GM21737 (cell line): ENCODE measurements at regions not wholly inside any gene's neighbourhood (a gene's known extent, or its start where the extent isn't known, plus 50 kb on each side); places are given as distances from the start of the nearest gene placed in this dataset.

Experiments used
- ATAC-seq: cut with Tn5 transposase; IDR thresholded peaks from one replicate; pipeline ENCODE4 v1.9.1; 2021; ENCODE audit warnings: mild to moderate bottlenecking, moderate library complexity; ENCODE audit not compliant: unreplicated experiment

DNA sequence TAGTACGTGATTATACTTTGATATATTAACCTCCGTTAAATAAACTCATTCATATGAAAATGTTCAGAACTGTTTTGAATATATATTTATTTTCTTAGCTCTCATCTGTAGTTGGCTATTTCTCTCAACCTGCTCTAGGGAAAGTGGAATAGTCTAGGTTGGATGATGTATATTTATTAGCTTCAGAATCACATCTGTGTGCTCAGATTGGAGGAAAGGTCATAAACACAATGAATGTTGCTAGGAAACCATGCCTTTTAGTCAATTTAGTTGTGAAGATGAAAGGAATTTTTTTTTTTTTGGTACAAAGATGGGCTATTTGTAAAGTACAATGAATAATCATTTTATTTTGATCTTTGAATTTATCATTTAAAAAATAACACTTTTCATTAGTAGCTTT lies 439.1 kb downstream of the FOXG1 start:
- ATAC-seq: no peak

DNA sequence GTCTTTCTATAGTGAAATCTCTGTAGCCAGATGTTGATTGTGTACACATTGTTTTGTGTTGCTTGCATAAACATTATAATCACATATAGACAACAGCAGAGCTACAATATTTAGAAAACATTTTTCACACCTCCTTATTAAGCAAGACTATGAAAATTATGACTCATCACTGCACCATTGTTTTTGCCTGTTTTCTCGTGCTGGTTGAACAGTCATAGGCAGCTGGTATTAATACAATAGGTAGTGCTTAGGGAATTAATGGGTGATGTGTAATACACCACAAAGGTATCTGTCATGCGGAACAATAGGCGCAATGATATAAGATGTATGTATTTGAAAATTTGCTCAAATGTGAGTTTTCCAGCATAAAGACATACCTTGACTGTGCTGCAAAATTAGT lies 449.3 kb downstream of the FOXG1 start:
- ATAC-seq: no peak

DNA sequence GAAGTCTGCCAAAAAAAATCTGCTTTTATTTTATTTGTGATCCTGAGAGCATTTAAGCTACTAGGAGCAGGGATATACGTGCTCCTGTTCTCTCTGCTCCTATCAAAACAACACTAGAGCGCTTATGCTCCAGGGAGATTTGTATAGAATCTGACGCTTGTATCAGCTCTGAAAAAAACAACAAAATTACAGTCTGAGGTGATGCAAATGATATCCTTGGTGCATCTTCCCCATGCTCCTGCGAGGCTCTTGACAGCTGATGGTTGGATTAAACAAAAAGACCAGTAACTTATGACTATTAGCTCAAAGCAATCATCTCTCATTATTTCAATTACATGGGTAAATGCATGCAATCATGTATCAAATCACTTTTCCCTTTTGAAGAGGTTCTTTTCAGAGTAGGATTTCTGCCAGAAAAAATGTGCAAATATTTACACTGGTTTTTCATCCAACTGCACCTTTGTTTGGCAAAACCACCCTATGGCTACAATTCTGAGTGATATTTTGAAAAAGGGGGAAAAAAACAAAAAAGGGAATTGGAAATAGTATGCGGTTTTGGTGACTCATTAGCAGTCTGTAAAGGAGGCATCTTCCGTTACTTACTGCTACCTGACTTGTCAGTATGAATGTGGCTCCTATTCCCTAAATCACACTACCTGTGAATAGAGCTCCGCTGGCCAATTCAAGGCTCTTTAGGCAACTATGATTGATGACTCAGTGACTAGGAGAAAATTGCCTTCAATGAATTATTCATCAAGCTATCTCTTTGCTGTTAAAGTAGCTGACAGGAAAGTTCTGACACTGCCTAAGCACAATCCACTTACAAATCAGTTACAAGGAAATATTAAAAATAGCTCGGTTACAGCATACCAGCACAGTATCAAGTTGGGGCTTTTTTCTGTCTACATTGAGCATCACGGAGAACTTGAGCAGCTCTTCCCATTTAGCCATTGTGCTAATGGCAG lies 450.0 kb downstream of the FOXG1 start:
- ATAC-seq: no peak

DNA sequence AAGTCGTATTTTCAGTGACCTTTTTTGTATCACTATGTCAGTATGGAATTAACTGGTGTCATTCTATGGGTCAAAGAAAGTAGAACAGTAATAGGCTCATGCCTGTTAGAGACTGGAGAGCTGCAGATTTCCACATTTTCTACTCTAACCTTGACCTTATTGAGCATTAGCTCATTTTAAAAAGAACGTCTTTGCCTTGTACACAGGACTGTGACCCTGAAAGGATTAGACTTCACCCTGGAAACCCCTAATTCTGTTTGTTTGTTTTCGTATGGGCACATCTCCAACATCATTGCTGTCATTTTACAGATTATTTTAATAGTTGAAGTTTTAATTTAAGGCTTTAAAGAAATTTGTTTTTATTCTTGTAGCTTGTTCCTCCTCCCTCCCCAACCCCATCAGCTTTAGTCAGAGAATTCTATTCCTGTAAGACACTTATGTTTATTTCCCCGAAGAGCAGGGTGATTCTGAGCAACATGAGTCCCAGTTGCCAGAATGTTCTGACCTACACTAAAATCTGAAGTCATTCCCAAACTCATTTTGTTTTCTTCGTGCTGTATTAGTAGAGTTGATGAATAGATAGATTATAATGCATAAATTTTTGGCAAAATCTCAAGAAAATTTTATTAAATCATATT lies 451.3 kb downstream of the FOXG1 start:
- no peak for ATAC-seq

DNA sequence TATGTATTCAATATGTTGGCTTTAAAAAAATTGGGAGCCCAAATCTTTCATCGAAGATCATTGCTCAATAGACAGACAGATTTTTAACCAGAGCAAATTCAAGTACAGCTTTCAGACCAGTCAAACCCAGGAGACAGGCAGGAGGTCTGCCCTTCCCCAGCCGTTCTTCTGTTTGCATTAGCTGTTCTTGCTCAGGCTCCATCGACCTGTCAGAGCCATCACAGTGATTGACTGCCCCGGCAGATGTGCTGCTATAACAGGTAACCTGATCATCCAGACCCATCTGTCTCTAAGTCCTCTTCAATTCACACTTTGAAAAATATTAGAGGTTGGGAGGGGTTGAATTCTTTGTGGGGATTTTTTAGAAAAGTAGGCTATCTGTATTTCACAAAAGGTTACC lies 453.5 kb downstream of the FOXG1 start:
- ATAC-seq: no peak

DNA sequence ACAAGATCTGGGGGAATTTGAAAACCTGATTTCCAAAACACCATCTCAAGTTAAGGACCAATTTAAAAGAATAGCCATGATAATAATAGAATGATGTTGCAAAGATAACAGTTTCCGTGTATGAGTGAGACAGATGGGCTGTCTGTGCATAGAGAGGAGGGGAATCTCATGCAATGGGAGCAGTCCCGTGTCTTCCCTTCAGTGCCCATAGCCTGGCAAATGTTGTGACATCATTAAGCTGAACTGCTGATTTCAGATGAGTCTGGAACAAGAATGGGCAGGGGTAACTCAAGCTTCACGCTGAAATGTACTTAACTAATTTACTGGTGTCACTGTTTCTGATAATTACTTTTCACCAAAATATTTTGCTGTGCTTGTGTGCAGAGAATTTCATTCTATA lies 454.0 kb downstream of the FOXG1 start:
- ATAC-seq: no peak

DNA sequence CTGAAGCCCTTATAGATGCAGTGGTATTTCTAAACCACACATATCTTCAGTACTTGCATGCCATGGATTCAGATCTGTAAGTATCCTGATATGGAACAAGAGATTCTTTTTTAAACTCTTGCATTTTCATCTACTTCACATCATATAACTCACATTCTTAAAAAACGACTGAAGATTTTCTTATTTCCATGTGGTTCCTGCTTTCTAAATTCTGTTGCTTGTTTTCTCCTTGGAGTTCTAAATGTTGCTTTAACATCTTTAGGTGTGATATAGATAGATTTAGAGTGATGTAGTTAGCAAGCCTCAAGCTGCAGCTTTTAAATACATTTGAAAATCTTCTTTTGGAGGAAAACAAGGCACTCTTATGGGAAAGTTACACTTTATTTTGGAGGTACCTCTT lies 455.4 kb downstream of the FOXG1 start:
- no peak for ATAC-seq

DNA sequence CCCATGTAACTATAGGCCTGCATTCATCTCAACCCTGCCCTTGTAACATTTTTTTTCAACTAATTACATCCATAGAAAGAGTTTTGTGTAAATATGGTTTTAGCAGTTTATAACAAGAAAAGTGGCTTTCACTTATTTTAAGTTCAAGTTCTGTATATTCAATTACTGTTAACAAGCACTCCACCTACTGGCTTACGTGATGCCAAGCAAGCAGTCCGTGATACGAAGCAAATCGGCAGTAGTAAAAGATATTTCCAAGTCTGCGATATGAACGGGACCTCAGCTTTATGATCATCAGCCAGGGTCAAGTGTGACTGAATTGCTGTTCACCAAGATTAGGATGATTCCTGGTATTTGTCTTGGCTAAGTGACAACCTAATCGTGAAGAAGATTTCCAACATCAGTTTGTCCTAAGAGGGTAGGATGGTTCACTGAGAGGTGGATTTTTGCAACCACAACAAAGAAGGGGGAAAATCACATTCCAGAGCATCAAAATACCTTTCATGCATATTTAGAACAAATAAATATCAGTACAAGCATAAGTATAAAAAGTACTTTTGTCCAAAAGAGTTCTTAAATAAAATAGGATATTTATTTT lies 456.2 kb downstream of the FOXG1 start:
- ATAC-seq: no peak

DNA sequence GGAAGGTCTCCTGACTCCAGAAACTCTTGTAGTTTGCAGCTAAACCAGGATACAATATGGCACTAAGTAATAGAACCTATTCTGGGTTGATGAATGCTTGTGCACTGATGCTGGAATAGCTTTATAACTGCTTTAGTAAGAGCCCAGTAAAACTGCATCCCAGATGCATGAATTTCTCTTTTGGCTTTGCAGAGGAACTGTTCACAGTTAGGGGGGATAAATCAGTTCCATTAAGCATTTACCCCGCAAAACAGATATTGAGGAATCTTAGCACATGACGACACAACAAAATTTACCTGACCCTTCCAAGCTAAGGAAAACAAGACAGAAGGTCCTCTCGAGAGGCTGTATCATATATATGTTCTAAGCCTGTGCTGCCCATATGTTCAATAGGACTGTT lies 457.4 kb downstream of the FOXG1 start:
- ATAC-seq: no peak

DNA sequence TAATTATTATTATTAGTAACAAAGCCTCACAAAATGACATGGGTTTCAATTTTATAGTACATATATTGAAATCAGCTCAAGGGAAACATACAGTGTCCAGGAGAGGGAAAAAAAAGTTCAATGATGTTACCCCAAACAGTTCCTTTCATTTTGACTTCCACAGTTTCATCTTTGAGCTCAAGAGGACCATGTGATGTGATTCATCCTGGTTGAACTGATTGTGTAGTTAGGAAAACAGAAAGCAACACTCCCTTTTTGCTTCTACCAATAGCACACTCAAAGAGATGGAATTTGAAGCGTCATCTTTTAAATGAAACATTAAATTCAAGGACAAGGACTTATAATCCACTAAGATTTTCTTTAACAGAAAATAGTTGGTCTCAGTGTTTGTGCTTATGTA lies 461.0 kb downstream of the FOXG1 start:
- no peak for ATAC-seq

DNA sequence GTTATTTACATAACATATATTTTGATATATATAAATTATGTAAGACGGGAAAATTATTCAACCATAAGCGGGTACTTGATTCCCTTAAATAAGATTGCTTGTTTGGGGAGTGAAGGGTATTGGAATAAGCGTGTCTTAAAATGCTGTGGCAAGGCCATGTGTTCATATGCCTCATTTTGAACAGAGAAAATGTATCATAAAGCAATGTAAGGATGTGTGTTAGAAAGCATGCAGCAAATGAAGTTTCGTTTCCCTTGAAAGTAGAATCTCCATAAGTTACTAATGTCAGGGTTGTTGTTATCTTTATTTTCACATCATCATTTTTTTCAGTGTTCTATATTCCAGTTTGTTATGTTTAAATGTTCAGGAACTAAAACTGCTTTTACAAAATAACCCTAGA lies 465.6 kb downstream of the FOXG1 start:
- ATAC-seq: no peak

DNA sequence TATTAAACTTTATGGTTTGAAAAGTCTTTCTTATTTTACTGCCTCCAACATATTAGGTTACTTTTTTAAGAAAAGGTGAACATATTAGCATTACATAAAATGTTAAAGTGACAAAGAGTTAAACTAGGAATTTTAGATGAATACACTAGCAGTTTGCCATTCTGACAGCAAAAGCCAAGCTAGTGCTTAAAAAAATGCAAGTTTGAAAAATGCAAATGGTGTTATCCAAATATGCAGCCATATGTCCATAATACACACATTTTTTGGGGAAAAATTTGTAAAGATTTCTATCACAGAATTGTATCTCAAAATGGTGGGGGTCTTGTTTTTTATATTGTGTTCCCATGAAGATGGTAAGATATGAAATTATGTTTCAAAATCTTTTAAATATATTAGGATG lies 466.1 kb downstream of the FOXG1 start:
- no peak for ATAC-seq

DNA sequence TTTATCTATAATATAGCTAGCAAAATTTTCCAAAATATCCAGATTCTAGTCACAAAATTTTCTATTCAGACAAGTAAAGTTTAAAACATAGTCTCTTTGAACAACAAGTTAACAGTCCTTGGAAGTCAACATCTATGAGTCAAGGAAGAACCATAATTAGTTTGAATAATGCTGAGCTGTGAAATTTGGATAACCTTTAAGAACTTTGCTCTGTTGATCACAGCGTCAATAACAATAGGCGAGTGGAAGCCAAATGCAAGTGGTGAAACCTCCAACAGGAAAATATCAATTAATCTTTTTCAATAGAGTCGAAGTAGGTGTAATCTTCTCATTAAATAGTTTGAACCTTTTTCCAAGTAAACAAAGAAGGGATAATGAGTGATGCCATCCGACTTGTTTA lies 466.6 kb downstream of the FOXG1 start:
- no peak for ATAC-seq

DNA sequence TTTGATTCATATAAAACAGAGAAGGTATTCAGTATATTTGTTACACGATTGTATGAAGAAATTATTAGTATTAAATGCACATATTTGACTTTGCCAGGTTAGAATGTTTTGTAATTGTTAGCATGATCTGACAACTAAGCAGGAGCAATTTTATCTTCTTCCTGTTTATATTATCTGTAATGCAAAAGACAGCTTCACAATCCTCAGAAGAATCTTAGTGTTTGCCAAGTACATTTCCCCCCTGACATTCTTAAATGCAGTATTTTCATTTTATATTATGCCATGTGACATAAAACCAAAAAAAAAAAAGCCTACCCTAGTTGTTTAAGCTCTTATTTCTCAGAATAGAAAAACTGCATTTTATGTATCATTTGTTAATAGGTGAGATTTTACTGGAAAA lies 469.4 kb downstream of the FOXG1 start:
- ATAC-seq: no peak

DNA sequence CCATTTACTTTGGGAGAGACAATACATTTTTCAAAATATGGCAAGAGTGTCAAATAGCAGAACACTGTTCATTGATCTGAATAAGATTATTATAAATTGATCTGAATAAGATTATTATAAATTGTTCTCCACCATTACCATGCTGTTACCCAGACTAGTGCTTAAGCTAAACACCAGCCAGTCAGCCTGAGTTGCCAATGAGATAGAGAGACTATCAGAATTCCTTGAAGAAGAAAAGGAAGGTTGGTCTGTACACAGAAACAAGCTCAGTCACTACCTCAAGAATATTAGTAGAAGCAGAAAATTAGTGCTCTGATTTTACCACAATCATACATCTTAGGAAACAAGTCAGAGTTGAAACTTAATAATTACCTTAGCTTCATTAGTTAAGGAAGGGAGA lies 469.8 kb downstream of the FOXG1 start:
- no peak for ATAC-seq

DNA sequence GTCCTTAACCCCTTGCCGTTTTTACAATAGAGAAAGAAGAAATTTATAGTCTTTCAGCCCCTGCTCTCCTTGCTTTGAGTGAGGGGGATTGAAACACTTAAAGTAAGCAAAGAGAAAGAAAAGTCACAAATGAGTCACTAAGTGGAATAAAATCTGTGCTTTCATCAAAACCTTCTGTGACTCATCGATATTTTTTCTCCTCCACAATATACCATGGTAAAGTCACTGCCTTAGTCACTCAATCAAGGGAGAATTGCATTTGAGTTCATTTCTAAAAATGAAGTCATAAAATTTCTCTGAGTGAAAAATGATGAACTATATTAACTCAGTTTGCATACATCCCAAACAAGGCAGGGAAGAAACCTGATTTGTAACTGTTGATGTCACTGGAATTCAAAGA lies 470.3 kb downstream of the FOXG1 start:
- ATAC-seq: no peak

DNA sequence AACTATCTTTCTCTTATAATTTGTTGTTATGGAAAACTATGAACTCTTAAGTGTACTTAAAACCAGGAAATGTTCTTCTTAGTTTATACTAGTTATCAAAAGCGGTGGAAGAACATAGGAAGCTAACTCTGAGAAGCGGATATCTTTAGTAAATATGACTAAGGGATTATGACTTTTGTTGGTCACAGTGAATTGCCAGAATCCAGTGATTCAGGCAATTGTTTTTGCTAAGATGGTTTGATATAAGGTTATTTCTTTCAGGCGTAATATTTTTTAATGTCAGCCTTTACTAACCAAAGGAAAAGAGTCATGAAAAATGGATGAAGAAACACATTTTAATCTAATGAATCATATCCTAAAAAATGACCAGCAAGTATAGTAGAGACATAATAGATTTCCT lies 473.5 kb downstream of the FOXG1 start:
- no peak for ATAC-seq

DNA sequence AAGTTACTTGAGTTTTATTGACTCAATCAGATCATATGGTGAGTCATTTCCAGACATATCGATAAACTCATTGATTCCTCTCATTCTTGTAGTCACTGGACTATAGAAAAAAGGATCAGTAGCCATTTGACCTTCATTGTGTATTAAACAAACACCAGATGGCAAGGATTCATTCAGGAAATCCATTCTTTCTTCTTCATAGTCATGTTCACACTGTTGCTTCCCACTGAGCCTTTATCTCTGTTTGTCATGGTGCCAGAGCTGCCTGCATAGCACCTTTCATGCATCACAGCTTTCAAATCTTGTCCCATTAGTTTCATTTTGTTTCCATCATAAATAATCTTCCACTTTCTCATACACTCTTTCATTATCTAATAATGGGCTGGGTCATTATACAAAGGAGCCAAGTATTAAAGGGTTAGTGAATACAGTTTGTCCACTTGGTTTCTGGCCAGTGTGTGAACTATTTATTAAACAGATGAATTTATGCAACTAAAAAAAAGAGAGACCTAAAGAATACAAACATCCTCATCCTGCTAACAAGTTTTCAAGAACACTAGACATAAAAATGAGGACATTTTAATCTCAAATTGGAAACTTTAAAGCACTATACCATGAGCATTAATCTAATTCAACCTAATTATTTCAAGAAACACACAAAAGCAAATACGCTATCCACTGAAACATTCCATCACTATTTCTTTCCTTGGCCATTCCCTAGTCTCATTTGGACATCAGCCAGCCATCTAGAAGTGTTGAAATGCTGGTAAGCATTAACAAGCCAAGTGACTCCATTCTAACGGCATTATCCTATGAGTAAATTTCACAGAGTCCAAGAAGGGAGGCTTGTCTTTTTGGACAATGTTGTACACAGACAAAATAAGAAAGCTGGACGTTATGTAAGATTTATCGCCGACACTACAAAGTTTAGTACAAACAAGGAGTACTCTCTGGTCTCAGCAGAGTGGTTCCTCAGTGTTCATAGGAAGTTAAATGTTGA lies 476.5 kb downstream of the FOXG1 start:
- ATAC-seq: no peak

DNA sequence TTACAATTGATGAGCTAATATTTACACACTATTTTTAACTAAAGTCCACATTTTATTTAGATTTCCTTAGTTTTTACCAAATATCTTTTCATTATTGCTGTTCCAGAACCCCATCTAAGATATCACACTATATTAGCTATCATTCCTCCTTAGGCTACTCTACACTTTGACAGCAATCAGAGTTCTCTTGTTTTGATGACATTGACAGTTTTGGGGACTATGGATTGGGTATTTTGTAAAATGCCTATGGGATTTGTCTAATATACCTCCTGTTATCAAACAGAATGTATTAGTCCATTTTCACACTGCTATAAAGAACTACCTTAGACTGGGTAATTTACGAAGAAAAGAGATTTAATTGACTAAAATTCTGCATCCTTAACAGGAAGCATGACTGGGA lies 489.1 kb downstream of the FOXG1 start:
- ATAC-seq: no peak

DNA sequence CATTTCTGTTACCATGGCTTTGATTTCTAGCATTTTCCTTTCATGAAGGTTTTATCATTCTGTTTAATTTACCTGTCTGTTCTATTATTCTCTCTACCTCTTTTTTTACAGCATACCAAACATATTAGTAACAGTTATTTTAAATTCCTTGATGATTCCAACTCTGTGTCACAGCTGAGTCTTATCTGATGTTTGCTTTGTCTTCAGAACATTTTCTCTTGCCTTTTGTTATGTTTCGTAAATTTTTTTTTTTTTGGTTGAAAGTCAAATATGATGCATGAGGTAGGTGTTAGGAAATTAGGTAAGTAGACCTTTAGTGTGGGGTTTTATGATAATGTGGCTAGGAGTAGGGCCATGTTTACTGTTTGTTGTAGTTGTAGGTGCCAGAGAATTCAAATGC lies 496.4 kb downstream of the FOXG1 start:
- no peak for ATAC-seq

DNA sequence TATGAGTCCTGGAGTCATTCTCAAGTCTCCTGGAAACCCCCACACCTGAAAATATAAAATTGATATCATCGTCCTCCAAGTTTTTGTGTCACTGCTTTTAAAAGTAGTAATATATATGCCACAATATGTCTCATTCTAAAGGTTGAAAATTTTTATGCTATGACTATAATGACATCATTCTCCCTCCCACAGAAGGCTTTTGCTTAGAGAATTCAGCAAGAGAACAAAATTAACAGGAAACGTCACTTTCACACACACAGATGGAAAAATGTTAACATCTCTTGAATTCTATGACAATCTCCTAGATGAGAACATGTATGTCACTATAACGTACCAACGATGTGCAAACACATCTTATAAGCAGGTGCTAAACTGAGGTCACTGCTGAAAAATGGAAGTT lies 498.3 kb downstream of the FOXG1 start:
- ATAC-seq: no peak
